ENCODE measurements at regions not wholly inside any gene's neighbourhood (a gene's known extent, or its start where the extent isn't known, plus 50 kb on each side); places are given as distances from the start of the nearest gene placed in this dataset.
"Not testable (repeated sequence)": the region's sequence is repeated elsewhere in the genome, so short reads cannot be mapped to it uniquely, and the experiment has no call there.

DNA sequence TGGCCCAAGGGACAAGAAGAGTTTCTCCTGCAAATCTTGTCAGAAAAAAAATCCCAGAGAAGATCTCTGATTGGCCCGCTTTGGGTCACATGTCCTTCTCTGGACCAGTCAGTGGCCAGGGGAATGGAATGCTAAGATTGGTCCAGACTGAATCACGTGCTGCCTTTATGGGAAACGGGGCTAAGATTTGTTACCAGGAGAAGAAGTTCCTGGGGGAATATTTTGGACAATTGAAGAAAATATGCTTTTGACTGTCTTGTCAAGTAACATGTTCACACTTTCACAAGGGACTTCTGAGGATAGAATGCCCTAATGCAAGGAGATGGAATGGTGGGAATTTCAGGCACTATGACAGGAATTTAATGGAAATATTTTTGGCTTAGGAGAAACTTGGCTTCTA is 74.1 kb upstream of the SH3PXD2B start:
- no peak for ATAC-seq

DNA sequence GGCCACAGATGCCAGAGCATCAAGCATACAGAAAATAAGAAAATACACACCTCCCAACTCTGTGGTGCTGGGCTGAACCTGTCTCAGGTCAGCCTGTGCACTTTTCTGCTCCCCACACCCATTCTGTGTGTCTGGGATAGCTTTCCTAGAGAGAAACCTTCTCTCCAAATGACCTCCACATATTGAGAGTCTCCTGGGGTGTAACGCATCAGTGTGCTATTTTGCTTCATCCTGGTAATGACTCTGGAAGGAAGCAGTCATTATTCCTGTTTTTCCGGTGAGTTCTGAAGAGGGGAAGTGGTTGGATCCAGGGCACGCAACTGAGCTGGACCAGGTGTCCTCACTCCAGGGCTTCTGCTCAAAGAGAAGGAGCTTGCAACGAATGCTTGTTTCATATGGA is 73.2 kb upstream of the SH3PXD2B start:
- ATAC-seq = peak; percentile 18

DNA sequence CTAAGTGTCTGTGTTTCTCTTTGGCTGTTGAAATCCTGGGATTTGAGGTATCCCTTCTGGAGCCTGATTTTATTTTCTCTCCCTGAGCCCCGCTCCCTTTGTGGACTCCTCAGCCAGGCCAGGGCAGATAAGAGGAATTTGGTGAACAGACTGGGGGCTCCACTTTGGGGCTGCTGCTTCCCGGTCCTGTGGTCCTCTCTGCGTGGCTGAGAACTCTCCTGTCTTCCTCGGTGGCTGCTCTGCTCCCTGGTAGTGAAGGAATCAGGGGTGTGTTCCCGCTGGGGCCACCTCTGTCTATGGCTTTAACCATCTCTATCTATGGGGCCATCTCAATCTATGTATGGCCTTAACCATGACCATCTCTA is 71.7 kb upstream of the SH3PXD2B start:
- ATAC-seq = no peak

DNA sequence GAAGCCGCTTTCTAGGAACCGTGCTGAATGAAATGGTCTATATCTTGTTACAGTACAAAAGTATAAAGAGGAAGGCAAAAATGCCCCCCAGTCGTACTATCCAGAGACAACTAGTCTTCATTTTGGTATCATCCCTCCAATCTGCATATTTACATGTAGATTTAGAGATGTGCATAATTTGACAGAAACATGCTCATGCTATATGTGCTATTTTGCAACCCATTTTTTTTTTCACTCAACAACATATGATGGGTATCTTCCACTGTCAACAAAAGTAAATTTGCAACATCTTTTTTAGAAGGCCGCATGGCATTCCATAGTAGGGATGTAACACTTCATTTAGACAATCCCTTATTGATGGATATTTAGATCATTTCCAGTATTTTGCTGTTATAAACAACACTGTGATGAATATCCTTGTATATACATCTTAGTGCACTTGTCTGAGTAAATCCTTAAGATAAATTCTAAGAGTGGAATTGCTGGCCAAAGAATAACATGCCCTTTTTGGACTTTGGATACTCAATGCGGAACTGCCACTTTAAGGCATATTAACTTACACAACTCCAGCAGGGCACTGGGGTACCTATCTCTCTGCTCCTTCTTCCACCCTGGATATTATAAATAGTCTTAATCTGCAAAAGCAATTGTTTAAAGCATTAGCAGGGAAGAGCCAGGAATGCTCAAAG is 71.1 kb upstream of the SH3PXD2B start:
- no peak for ATAC-seq

DNA sequence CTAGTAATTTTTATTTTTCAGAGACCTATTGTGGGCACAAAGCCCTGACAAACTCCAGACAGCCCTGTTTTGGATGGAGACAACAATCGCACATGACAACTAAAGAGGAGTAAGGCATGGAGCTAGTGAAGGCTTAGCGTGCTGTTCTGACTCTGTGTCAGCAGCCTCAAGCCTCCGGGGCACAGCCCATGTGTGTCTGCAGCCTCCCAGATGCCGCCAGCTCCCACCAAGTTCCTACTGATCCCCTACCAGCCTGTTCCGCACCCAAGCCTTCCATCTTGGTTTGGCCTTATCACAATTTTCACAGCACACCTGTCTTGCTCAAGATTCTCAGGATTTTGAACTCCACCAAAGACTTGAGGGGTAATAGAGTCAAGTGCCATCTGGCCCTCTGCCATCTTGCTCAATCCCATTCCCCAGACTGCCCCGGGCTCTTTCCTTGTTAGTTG is 70.3 kb upstream of the SH3PXD2B start:
- ATAC-seq = no peak

DNA sequence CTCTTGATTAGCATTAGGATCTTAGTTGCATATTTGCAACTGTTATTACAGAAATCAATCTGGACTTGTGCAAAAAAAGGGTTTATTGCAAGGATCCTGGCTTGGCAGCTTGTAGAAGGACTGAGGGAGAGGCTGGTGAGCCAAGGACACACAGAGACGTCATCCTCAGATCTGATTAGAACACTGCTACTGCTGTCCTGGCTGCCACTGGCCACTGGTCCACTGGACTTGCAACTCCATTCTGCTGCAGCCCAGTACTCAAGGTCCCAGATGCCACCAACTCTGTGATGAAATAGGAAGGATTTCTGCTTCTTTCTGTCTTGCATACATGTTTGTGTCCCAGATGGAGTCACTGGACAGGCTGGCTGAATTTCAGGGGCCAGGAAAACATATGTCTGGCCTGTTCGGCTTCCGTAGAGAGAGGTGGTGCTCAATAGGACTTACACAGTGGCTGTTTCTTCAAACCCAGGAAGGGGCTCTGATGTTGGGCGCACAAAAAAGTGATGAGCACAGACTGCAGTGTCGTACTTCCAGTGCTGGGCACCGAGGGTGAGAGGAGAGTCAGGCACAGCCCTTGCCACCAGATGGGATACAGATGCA is 68.9 kb upstream of the SH3PXD2B start:
- ATAC-seq = no peak

DNA sequence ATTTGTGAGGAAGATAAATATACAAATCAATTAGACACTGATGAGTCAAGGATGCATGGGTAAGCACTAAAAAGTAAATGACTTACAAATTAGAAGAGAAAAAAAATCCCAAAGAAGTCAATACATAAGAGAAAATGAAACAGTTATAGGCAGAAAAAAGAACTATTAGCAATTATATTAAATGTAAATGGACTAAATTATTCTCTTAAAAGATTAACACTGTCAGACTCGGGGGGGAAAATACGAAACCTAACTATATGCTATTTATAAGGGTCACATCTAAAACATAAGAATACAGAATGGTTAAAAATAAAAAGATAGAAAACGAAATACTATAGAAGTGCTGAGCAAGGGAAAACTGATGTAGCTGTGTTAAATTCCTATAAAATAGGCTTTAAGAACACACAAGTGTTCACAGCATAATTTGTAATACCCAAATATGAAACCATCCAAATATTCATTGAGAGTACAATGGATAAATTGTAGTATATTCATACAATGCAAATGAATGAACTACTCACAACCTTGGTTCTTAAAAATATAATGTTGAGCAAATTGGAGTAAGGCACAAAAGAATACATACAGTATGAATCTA is 67.1 kb upstream of the SH3PXD2B start:
- ATAC-seq = no peak

DNA sequence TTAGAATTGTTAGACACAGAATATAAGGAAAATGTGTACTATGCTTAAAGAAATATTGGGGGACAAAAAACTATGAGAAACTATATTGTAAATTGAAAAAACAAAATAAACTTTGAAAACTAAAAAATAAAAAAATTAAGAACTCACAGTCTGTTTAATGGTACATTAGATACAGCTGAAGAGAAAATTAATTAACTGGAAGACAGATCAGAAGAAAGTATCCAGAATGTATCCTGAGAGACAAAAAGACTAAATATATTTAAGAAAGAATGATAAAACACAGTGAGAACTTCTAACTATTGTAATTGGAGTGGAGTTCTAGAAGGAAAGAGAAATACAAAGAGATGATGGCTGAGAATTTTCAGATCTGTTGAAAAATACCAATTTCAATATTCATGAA is 57.6 kb upstream of the SH3PXD2B start:
- no peak for ATAC-seq

DNA sequence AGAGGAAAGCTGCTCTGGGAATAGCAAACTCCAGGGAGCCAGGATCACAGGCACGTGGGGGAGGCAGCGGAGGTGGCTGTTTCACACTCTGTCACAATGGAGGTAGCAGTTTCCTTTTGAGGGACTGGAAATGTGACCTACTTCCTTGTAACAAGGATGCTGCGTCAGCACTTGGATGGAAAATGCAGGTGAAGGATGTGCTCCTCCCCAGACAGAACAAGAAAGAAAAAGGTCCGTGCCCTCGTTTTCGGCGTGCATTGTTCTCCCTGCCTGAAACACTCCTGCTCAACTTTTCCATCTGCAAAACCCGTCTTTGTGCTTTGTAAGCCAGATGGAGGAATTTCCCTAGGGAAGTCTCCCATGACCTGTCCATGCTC is 55.1 kb upstream of the SH3PXD2B start:
- peak; percentile 37 for ATAC-seq

DNA sequence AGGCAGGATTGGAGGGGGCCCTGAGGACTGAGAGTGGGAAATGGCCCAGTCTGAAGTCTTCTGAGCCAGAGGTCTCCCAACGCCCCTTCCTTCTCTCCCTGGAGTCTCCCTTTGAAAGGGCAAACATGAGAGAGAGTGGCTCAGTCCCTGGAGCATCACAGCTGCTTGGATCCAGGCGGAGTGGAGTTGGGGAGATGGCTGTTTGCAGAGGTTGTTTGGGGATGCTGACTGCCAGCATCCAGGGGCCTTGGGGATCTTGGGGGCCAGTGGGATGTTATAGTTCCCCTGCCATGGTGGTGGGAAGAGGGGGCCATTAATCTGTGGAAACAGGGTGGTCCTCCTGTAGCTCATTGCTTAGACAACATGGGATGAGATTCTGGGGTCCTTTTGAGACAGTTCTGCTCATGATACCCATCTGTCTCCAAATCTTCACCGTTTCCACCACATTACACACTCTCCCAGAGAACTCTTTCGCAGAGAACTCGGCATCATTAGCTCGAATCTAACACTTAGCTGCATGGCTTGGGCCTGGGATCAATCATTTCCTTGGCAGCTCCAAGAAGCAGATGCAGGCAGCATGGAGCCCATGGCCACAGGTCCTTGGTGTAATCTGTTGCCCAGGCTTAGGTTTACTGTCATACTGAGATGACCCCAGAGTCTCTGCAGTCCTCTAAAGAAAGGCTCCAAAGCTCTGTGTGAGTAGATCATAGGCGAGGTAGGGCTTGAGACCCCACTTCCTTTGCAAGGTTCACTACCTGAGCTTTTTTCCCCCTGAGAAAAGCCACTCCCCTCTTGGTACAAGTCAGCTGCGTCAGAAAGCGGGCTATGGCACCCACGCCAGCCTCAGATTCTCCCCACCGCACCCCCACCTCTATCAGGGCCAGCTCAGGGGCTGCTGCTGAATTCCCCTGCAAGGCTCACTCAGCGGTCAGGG is 54.4 kb upstream of the SH3PXD2B start:
- ATAC-seq = no peak

DNA sequence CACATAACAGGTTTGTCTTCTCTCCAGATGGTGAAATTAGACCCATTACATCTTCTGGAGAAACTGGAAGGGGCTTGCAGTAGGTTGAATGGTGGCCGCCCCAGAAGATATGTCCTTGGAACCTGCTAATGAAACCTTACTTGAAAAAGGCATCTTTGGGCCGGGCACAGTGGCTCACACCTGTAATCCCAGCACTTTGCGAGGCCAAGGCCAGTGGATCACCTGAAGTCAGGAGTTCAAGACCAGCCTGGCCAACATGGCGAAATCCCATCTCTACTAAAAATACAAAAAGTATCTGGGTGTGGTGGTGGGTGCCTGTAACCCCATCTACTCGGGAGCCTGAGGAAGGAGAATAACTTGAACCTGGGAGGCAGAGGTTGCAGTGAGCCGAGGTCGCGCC is 53.2 kb upstream of the SH3PXD2B start:
- not testable (repeated sequence) for ATAC-seq

DNA sequence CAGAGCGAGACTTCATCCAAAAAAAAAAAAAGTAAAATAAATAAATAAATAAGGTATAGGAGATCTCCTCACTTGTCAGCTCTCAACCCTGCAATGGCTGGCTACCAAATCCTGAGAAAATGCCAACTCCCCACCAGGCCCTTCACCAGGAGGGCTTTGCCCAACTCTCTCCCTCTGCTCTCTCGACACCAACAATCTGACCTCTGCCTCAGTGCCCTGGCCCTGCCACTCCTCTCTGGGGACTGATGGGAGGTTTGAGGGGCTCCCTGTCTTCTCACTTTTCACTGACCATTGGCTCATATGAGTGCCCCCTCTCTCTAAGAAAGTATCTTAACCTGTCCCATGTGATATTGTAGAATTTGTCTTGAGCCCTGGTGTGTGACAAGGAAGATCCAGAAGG is 52.6 kb upstream of the SH3PXD2B start:
- ATAC-seq = no peak

DNA sequence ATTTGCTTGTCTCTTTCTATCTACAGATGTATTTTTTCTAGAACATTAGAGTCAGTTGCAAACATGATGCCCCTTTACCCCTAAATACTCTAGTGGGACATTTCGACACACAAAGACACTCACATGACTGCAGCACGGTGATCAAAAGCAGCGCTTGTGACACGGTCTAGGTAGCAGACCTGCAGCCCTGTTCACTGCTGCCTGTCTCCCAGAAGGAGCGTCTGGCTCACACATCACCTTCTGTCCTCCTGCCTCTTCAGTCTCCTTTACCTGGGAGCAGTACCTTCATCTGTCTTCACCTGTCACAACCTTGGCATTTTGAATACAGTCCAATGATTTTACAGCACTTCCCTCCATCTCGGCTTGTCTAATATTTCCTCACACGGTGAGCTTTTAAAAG is 51.9 kb upstream of the SH3PXD2B start:
- ATAC-seq = no peak

DNA sequence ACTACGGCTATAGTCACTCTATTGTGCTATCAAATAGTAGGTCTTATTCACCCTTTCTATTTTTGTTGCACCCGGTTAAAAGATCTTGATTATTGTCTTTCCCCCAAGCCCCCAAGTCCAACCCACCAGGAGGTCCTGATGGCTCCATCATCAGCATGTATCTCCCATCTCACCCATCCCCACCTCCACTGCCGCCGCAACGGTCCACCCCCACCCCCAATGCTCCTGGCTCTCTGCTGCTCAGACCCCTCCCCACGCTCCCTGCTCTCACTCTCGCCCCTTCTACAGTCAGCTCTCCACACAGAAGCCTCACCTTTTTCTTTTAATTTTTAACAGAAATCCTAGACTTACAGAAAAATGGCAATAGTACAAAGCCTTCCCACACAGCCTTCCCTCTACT is 51.5 kb upstream of the SH3PXD2B start:
- no peak for ATAC-seq

DNA sequence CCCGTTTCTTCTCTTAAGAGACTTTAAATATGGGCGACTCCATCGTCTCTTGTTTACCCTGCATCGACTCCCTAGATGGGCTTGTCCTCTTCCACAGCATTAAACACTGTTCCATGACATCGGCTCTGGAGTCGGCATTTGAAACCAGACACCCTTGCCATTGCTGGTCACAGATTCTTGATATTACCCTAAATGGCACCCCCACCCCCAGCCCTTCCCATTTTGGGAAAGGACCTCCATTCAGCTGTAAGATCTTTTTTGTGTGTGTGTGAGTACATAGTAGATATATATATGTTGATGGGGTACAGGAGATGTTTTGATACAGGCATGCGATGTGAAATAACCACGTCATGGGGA is 51.1 kb upstream of the SH3PXD2B start:
- ATAC-seq = no peak

DNA sequence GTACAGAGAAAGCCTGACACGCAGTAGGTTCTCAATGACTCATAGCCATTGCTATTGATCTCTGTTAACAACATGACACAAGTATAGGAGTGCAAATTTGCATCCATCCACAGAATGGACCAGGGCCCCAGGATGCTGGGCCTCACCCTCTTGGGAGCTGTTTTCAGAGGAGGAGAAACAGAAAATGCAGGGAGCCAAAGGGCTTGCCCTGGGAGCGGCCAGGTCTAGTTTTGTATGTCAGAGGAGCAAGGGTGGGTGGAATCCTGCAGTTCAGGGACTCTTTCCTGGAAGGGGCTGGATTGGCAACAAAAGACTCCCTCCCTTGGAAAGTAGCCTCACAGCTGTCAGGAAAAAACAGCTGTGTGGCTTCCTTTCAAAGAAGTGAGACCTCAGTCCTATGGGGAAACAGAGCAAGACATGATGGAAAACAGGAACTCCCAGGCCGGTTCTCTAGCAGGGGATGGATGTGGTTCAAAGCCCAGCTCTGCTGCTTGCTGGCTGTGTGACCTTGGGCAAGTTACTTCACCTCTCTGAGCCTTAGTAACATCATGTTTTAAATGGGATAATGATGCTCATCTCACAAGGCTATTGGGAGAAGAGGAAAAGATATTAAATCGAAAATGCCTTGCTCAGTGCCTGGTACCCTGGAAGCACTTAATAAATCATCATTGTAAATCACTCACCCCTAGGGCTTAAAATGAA is 50.5 kb upstream of the SH3PXD2B start:
- peak; percentile 44 for ATAC-seq

DNA sequence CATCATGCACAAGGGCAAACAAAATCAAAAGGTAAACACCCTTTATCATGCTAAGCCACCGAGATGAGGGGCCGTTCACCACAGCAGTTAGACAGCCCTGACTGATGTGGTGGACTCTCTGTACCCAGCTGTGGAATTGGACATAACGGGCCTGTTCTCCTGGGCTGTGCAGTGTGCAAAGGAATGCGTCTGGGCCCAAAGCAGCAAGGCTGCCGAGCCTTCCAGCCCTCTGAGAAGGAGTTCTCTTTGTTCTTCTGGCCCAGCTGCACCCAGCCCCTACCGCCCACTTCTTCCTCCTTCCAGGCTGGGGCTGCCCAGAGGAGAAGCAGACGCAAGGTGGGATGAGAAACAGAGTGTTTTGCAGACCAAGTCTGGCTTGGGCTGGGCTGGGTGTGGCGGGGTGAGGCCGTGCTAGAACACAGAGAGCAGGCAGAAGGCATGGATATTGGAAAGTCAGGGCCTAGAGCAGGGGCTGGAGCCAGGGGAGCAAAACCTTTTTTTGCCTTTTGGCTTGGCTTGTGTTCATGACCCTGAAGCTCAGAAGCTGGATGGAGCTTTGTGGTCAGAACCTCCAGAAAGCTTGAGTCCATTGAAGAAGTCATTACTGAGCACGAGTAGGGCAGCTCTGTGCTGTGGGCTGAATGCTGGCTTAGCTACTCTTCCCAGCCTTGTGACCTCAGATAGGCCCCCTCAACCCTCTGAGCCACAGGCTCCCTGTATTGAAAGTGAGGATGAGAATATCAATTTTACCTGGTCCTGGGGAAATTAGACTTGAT is 49.8 kb upstream of the SH3PXD2B start:
- ATAC-seq = peak; percentile 83
